OCI-LY1 (cell line): ENCODE measurements at regions not wholly inside any gene's neighbourhood (a gene's known extent, or its start where the extent isn't known, plus 50 kb on each side); places are given as distances from the start of the nearest gene placed in this dataset.

ENCODE experiments used
- H2AFZ ChIP-seq: fragments of 200-600 bp; sonication (generic), shearing (Covaris generic); 2 replicates; pipeline ENCODE4 v1.6.0; 2014; ENCODE audit warnings: antibody characterized with exemption, mild to moderate bottlenecking, low read length
- H3F3A ChIP-seq: fragments of 200-600 bp; sonication (generic), shearing (Covaris generic); 2 replicates; pipeline ENCODE4 v1.6.0; 2014; ENCODE audit warnings: mild to moderate bottlenecking, antibody characterized with exemption, low read length, moderate library complexity; ENCODE audit not compliant: insufficient read depth
- H3K27ac ChIP-seq: fragments of 200-600 bp; sonication (generic); 2 replicates; pipeline ENCODE4 v1.5.1; 2014; ENCODE audit warnings: low read length, mixed run types, mild to moderate bottlenecking, low read depth; ENCODE audit not compliant: poor library complexity, severe bottlenecking
- H3K27me3 ChIP-seq: fragments of 200-600 bp; sonication (generic); 2 replicates; pipeline ENCODE4 v1.6.0; 2014; ENCODE audit warnings: antibody characterized with exemption, mild to moderate bottlenecking, low read length, moderate library complexity; ENCODE audit not compliant: insufficient read depth
- H3K36me3 ChIP-seq: fragments of 200-600 bp; sonication (generic); 2 replicates; pipeline ENCODE4 v1.6.1; 2014; ENCODE audit warnings: mild to moderate bottlenecking, antibody characterized with exemption, low read length, moderate library complexity, mixed read lengths; ENCODE audit not compliant: insufficient read depth
- H3K4me1 ChIP-seq: fragments of 200-600 bp; sonication (generic); 2 replicates; pipeline ENCODE4 v1.5.1; 2014; ENCODE audit warnings: mild to moderate bottlenecking, low read length, moderate library complexity; ENCODE audit not compliant: insufficient read depth, severe bottlenecking
- H3K4me2 ChIP-seq: fragments of 200-600 bp; sonication (generic), shearing (Covaris generic); 2 replicates; pipeline ENCODE4 v1.6.1; 2014; ENCODE audit warnings: low read length
- H3K4me3 ChIP-seq: fragments of 200-600 bp; sonication (generic); 2 replicates; pipeline ENCODE4 v1.5.1; 2014; ENCODE audit warnings: low read length, low read depth, mild to moderate bottlenecking, mixed read lengths; ENCODE audit not compliant: poor library complexity, severe bottlenecking
- H3K79me2 ChIP-seq: fragments of 200-600 bp; shearing (Covaris generic); 2 replicates; pipeline ENCODE4 v1.6.1; 2016; ENCODE audit warnings: mixed run types, low read length, mixed read lengths; ENCODE audit not compliant: insufficient read depth
- H3K9ac ChIP-seq: fragments of 200-600 bp; sonication (generic), shearing (Covaris generic); 2 replicates; pipeline ENCODE4 v1.6.1; 2014; ENCODE audit warnings: mild to moderate bottlenecking, low read length, mixed read lengths
- H3K9me2 ChIP-seq: fragments of 200-600 bp; sonication (generic), shearing (Covaris generic); 2 replicates; pipeline ENCODE4 v1.6.1; 2014; ENCODE audit warnings: low read depth, mild to moderate bottlenecking, low read length, mixed read lengths
- H3K9me3 ChIP-seq: fragments of 200-600 bp; shearing (Covaris generic); 2 replicates; pipeline ENCODE4 v1.6.1; 2014; ENCODE audit warnings: low read length, mixed read lengths
- H4K20me1 ChIP-seq: fragments of 200-600 bp; sonication (generic), shearing (Covaris generic); 2 replicates; pipeline ENCODE4 v1.6.0; 2016; ENCODE audit warnings: mild to moderate bottlenecking, low read length; ENCODE audit not compliant: insufficient read depth
- EZH2 ChIP-seq: fragments of 200-600 bp; sonication (generic), shearing (Covaris generic); IDR thresholded peaks from 2 replicates; pipeline ENCODE4 v1.8.0; 2017; ENCODE audit warnings: borderline replicate concordance, mixed run types, mild to moderate bottlenecking, antibody characterized with exemption, low read length, moderate library complexity, mixed read lengths
- TF ChIP-seq, protein P1 (sequence below): fragments of 200-600 bp; sonication (generic), shearing (Covaris generic); IDR thresholded peaks from 2 replicates; pipeline ENCODE4 v1.5.1; 2017; ENCODE audit warnings: mild to moderate bottlenecking, antibody characterized with exemption, low read length, moderate library complexity, mixed read lengths

DNA sequence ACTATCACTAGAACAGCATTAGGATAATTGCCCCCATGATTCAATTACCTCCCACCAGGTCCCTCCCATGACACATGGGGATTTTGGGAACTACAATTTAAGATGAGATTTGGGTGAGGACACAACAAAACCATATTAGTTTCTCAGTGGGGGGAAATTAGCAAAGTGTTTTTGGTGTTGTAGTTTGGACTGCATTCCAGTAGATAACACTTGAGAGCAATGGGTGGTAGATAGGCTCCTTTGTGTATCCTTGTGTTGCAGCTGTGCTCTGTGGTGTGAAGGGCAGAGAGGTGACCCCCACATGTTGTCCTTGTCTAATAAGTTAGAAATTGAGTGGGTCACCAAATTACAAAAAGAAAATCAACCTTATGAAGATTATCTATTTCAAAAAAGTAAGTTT lies 223.8 kb downstream of the SATB1 start:
- Histone ChIP-seq H3K4me1 (no peaks in the 10 kb centered on the region), H3K4me3 (no peak overlapping the region), H3K4me2 (no peak overlapping the region), H3K27ac (no peak overlapping the region), H3K9ac (no peak overlapping the region), H4K20me1 (no peaks in the 10 kb centered on the region), H3K79me2 (no peaks in the 10 kb centered on the region), H3K27me3 (no peaks in the 10 kb centered on the region), H3K36me3 (no peaks in the 10 kb centered on the region), H3K9me3 (no peaks in the 10 kb centered on the region), H3F3A (no peaks in the 10 kb centered on the region), H2AFZ (no peak overlapping the region), H3K9me2 (no peaks in the 10 kb centered on the region)
- no peak for TF ChIP-seq EZH2
- TF ChIP-seq, protein P1, sequence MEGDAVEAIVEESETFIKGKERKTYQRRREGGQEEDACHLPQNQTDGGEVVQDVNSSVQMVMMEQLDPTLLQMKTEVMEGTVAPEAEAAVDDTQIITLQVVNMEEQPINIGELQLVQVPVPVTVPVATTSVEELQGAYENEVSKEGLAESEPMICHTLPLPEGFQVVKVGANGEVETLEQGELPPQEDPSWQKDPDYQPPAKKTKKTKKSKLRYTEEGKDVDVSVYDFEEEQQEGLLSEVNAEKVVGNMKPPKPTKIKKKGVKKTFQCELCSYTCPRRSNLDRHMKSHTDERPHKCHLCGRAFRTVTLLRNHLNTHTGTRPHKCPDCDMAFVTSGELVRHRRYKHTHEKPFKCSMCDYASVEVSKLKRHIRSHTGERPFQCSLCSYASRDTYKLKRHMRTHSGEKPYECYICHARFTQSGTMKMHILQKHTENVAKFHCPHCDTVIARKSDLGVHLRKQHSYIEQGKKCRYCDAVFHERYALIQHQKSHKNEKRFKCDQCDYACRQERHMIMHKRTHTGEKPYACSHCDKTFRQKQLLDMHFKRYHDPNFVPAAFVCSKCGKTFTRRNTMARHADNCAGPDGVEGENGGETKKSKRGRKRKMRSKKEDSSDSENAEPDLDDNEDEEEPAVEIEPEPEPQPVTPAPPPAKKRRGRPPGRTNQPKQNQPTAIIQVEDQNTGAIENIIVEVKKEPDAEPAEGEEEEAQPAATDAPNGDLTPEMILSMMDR: no peak

- Histone ChIP-seq H3K4me3 (no peak overlapping the region), H3F3A (no peaks in the 10 kb centered on the region), H2AFZ (no peak overlapping the region), H3K9ac (no peak overlapping the region), H3K9me3 (no peaks in the 10 kb centered on the region), H3K27ac (no peak overlapping the region), H3K27me3 (no peaks in the 10 kb centered on the region), H3K36me3 (no peaks in the 10 kb centered on the region), H3K4me1 (no peaks in the 10 kb centered on the region), H3K9me2 (no peaks in the 10 kb centered on the region), H4K20me1 (no peaks in the 10 kb centered on the region), H3K4me2 (no peak overlapping the region), H3K79me2 (no peaks in the 10 kb centered on the region)
- TF ChIP-seq, protein P1: no peak
- no peak for TF ChIP-seq EZH2
These were observed 225.4 kb downstream of the SATB1 start for GRCh38 chr3:18199757-18200156.

DNA sequence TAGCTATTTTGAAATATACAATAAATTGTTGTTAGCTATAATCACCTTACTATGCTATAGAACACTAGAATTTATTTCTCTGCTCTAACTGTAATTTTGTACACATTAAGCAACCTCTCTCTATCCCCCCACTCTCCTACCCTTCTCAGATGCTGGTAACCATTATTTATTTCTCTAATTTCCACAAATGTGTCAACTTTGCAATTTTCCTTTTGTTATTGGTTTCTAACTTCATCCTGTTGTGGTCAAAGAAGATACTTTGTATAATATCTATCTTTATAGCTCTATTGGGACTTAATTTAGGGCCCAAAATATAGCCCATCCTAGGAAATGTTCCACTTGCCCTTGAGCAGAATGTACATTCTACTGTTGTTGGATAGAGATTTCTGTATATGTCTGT lies 229.3 kb downstream of the SATB1 start:
- Histone ChIP-seq H3K27me3 (no peaks in the 10 kb centered on the region), H3K79me2 (no peaks in the 10 kb centered on the region), H4K20me1 (no peaks in the 10 kb centered on the region), H3K36me3 (no peaks in the 10 kb centered on the region), H3K4me3 (no peak overlapping the region), H3K9ac (no peak overlapping the region), H3K27ac (no peak overlapping the region), H3K9me2 (no peaks in the 10 kb centered on the region), H3F3A (no peaks in the 10 kb centered on the region), H3K4me1 (no peaks in the 10 kb centered on the region), H2AFZ (no peak overlapping the region), H3K4me2 (no peak overlapping the region), H3K9me3 (no peaks in the 10 kb centered on the region)
- TF ChIP-seq, protein P1: no peak
- no peak for TF ChIP-seq EZH2
